HS-5 (cell line): ENCODE measurements at regions not wholly inside any gene's neighbourhood (a gene's known extent, or its start where the extent isn't known, plus 50 kb on each side); places are given as distances from the start of the nearest gene placed in this dataset.
"Not testable (repeated sequence)": the region's sequence is repeated elsewhere in the genome, so short reads cannot be mapped to it uniquely, and the experiment has no call there.

Experiments
- DNase-seq: peaks from one replicate; pipeline ENCODE4 v3.0.0-alpha.2; 2012; ENCODE audit warnings: low read depth

GRCh38 chr12:69131077-69131476, 108.3 kb upstream of the CPSF6 start:
- DNase-seq = no peak

- DNase-seq = no peak
Measured at GRCh38 chr12:69136931-69137613, 102.3 kb upstream of the CPSF6 start.

- DNase-seq = no peak
Measured at GRCh38 chr12:69141074-69141473, 98.3 kb upstream of the CPSF6 start.

- DNase-seq = no peak
Measured at GRCh38 chr12:69149270-69149669, 90.1 kb upstream of the CPSF6 start.

DNA sequence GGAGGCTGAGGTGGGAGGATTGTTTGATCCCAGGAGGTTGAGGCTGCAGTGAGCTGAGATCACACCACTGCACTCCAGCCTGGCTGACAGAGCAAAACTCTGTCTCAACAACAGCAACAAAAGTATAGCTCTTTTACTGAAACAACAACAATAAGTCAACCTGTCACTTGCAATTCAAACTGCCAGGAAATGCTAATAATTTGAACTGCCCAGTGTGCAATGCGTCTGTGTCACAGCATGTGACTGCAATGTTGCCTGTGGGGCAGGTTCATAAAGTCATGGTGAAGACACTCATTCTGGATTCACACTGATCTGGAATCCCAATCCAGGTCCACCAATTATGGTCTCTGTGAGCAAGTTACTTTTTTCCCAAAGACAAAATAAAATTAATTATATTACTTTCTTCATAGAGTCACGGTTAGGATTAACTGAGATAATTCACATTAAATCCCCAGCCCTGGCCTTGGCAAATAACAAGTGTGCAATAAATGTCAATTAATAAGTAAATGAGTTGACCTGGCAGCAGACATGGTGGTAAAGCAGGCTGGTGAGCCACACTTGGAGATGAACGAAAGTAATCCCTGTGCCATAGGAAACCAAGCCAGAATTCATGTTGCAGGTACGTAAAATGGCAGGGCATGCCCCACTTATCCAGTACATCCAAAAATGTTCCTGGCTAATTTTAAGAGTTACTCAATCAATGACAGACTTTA, 89.1 kb upstream of the CPSF6 start:
- DNase-seq = no peak

DNA sequence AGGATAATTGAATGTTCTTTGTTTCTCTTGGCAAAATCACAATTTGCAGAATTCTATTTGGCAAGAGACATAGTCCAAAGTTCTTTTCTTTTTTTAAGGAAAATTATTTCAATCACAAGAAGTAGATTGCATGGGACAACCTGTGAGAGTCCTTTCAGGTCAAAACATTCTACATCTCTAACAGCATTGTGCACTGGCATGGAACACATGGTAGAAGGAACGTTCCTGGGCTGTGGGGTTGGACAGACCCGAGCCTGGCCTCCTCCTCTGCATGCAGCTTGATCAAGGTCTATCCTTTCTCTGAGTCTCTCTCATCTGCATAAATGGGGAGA, 88.6 kb upstream of the CPSF6 start:
- DNase-seq = no peak

DNA sequence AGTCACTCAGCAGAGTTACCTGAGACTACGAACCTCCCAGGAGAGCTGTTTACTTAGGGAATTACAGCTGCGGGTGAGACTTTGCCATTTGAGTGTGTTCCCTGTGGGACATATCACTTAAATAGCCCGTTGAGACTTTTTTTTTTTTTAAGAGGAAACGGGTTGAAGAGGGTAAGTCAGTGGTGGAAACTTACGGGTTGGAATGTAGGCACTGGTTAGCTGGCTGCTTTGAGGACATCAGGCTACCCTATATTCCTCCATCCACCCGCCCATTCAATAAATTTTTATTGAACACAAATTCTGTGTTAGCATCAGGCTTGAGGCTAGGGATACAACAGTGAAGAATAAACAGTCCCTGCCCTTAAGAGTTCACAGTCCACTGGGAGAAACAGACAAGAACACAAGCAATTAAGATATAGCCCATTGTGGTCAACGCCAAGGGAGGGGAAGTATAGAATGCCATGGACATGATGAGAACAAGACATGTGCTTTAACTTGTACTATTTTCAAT, 88.1 kb upstream of the CPSF6 start:
- DNase-seq = no peak

GRCh38 chr12:69154585-69155363, 84.6 kb upstream of the CPSF6 start:
- peak; percentile 36 for DNase-seq

- DNase-seq = peak; percentile 9
Measured at GRCh38 chr12:69157023-69157655, 82.2 kb upstream of the CPSF6 start.

DNA sequence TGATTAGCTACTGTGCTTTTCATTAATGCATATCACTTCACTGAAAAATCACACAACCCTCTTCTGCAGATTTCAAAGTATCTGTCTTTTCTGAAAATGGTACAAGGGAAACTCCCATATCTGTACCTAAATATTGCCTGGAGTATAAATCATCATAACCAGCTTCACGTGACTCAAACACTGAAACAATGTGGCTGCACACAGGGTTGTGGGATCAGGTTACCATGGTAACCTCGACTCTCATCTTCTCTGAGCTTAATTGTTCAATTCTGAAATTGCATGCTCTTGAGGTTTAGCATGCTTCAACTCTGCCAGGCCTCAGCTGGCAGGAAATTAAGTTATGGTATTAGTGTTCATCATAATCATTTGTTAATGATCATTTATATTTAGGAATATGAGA, 77.5 kb upstream of the CPSF6 start:
- DNase-seq = no peak

- DNase-seq = no peak
Measured at GRCh38 chr12:69163681-69164362, 75.5 kb upstream of the CPSF6 start.

DNA sequence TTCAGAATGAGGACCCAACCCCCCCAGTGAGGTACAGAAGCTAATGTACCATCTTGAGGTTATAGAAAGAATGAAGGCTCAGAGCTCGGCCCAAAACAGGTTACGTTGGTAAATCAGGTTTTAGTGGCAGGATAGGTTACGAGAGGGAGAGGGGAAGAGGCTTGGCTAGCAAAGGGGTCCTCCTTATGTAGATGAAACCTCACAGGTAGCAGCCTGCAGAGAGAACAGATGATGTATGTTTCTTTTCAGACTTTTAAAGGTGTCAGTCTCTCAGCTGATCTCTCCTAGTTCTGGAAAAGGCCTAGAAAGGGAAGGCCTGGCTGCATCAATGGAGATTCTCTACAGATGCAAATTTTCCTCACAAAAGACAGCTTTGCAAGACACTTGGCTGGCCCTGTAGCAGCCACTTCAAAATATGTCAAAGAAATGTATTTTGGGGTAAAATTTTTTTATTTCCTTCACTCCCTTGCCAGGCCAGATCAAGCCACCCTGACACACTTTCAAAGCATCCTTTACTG, 71.7 kb upstream of the CPSF6 start:
- no peak for DNase-seq

DNA sequence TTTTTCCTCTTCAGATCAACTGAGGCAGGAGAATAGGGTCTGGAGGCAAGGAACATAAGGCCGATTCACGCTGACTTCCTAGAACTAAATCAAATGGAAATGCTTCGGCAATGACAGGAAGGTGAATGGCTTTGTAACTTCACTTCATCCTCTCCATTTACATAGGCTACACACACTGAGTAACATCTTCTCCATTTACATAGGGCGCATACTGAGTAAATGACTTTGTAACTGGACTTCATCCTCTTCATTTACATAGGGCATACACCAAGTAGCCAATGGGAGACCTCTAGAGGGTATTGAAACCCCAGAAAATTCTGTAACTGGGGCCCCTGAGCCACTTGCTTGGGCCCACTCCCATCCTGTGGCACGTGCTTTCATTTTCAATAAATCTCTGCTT, 71.0 kb upstream of the CPSF6 start:
- no peak for DNase-seq

GRCh38 chr12:69168828-69169227, 70.5 kb upstream of the CPSF6 start:
- no peak for DNase-seq

DNA sequence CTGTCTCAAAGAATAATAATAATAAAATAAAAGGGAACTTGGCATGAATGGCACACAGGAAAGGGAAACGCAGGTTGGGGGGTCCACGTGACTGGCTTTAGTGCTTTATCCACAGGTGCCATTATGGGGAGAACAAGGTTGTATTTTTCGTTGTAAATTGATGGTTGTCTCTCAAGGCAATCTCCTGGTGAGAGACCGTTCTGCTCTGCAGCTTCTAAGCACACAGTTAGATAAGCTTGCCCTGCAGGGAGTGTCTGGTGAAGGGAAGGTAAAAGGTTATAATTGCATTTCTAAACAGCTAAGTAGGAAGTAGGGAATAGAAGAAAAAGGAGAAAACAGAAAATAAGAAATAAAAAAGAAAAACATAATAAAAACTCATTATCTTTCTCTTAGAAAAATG, 69.1 kb upstream of the CPSF6 start:
- DNase-seq = no peak

DNA sequence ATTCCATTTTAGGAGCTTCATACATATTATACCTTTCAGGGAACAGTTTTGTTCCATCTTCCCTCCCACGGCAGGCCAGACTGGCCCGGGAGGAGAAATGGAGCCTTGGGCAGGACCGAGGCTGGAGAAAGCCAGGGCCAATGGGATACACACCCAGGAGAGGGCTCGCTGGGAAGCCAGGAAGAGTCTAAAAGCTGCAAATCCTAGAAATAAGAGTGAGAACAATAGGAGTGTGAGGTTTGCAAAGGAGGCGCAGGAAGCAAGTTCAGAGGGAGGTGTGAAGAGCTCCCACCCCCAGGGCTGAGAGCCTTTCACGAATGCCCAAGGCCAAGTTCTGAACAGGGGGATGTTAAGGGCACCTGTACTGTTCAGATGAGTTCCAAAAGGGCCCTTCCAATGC, 67.5 kb upstream of the CPSF6 start:
- DNase-seq = no peak

DNA sequence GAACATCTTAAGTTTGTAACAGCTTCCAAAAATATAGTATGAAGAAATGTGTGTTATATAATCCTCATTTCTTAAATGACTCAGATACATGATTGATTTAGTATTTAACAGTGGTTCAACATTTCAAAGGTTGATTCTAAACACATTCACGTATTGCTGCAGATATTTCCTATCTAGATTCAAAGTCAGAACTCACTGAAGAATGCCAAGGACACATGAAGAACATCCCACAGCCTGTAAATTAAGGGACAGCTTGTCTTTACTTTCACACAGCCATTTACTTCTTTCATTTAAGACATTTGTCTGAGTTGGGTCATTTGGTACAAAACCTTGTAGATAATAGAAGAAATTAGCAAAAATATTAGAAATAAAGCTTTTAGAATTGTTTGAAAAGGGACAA, 66.9 kb upstream of the CPSF6 start:
- DNase-seq = no peak

GRCh38 chr12:69173368-69173767, 66.0 kb upstream of the CPSF6 start:
- no peak for DNase-seq

GRCh38 chr12:69179786-69180185, 59.6 kb upstream of the CPSF6 start:
- no peak for DNase-seq

- not testable (repeated sequence) for DNase-seq
Measured at GRCh38 chr12:69187572-69187971, 51.8 kb upstream of the CPSF6 start.

GRCh38 chr12:69189378-69189978, 49.9 kb upstream of the CPSF6 start:
- DNase-seq = no peak
